Ascending aorta (tissue), 2 donors: ENCODE measurements at regions not wholly inside any gene's neighbourhood (a gene's known extent, or its start where the extent isn't known, plus 50 kb on each side); places are given as distances from the start of the nearest gene placed in this dataset.

Experiments
- DNase-seq, 2 donors: peaks; one replicate each; pipeline ENCODE4 v3.0.0-alpha.2; 2019; ENCODE audit warnings: low spot score in 2 of 2
- H3K27ac ChIP-seq, 2 donors: fragments of 200-600 bp; sonication (generic); one replicate each; pipeline ENCODE4 v1.5.1; 2016 to 2017; ENCODE audit warnings: mild to moderate bottlenecking in 1 of 2
- H3K27me3 ChIP-seq: fragments of 200-600 bp; sonication (generic); one replicate; pipeline ENCODE4 v1.5.1; 2017
- H3K36me3 ChIP-seq, 2 donors: fragments of 200-600 bp; sonication (generic); one replicate each; pipeline ENCODE4 v1.5.1; 2016
- H3K4me1 ChIP-seq, 2 donors: fragments of 200-600 bp; sonication (generic); one replicate each; pipeline ENCODE4 v1.5.1; 2016 to 2017; ENCODE audit warnings: mild to moderate bottlenecking in 1 of 2
- H3K4me3 ChIP-seq, 2 donors: fragments of 200-600 bp; sonication (generic); one replicate each; pipeline ENCODE4 v1.5.1; 2016 to 2017; ENCODE audit warnings: mild to moderate bottlenecking in 1 of 2
- H3K9me3 ChIP-seq, 2 donors: fragments of 200-600 bp; sonication (generic); one replicate each; pipeline ENCODE4 v1.5.1; 2016
- CTCF ChIP-seq, 3 experiments: fragments of 200-600 bp in 2 of 3; fragments of 450-650 bp in 1 of 3; sonication (generic) in 2 of 3; IDR thresholded peaks; one replicate each; pipeline ENCODE4 v1.5.1; 2016 to 2019; ENCODE audit warnings: antibody characterized with exemption in 3 of 3, mild to moderate bottlenecking in 1 of 3, moderate library complexity in 1 of 3
- intact Hi-C: fragments of 100-400 bp; cut with DNase I; formaldehyde crosslinking; loops from one replicate; pipeline ENCODE4 v1.15.1; 2023

- Histone ChIP-seq H3K9me3 (no peaks in the 10 kb centered on the region), H3K4me1 (no peaks in the 10 kb centered on the region), H3K27me3 (no peaks in the 10 kb centered on the region), H3K36me3 (no peaks in the 10 kb centered on the region), H3K27ac (no peak overlapping the region), H3K4me3 (no peak overlapping the region)
- TF ChIP-seq CTCF (IDR thresholded peaks at IDR 0.05), result no peak
- intact Hi-C loops, result no loop called here
- no peak for DNase-seq
These were observed 315.2 kb downstream of the GATA3 start for GRCh38 chr10:8369666-8370065.

GRCh38 chr10:8374334-8374733 is 319.8 kb downstream of the GATA3 start:
- intact Hi-C loops, result no loop called here
- Histone ChIP-seq H3K4me1 (no peaks in the 10 kb centered on the region), H3K27me3 (no peaks in the 10 kb centered on the region), H3K36me3 (no peaks in the 10 kb centered on the region), H3K9me3 (no peaks in the 10 kb centered on the region), H3K4me3 (no peak overlapping the region), H3K27ac (no peak overlapping the region)
- DNase-seq, result no peak
- no peak for TF ChIP-seq CTCF (IDR thresholded peaks at IDR 0.05)

GRCh38 chr10:8375137-8375536 is 320.6 kb downstream of the GATA3 start:
- intact Hi-C loops, result no loop called here

GRCh38 chr10:8378198-8378983 is 323.9 kb downstream of the GATA3 start:
- TF ChIP-seq CTCF (IDR thresholded peaks at IDR 0.05), result no peak

More at GRCh38 chr10:8375137-8375536, 320.6 kb downstream of the GATA3 start:
- Histone ChIP-seq H3K27ac (no peak overlapping the region), H3K36me3 (no peaks in the 10 kb centered on the region), H3K4me3 (no peak overlapping the region), H3K4me1 (no peaks in the 10 kb centered on the region), H3K9me3 (no peaks in the 10 kb centered on the region), H3K27me3 (no peaks in the 10 kb centered on the region)
- no peak for TF ChIP-seq CTCF (IDR thresholded peaks at IDR 0.05)
- DNase-seq, result no peak

GRCh38 chr10:8379906-8380832 is 325.7 kb downstream of the GATA3 start:
- H3K9me3 ChIP-seq, result no peaks in the 10 kb centered on the region
- no peak overlapping the region for H3K4me3 ChIP-seq
- no peak for TF ChIP-seq CTCF (IDR thresholded peaks at IDR 0.05)
- H3K36me3 ChIP-seq, result no peaks in the 10 kb centered on the region
- no peak for DNase-seq
- no peaks in the 10 kb centered on the region for H3K27me3 ChIP-seq
- no peak overlapping the region for H3K27ac ChIP-seq
- H3K4me1 ChIP-seq, result no peaks in the 10 kb centered on the region
- intact Hi-C loops, result no loop called here

More at GRCh38 chr10:8378198-8378983, 323.9 kb downstream of the GATA3 start:
- no peak overlapping the region for H3K4me3 ChIP-seq
- no peaks in the 10 kb centered on the region for H3K36me3 ChIP-seq
- intact Hi-C loops, result no loop called here
- H3K4me1 ChIP-seq, result no peaks in the 10 kb centered on the region
- no peaks in the 10 kb centered on the region for H3K27me3 ChIP-seq
- no peak overlapping the region for H3K27ac ChIP-seq
- H3K9me3 ChIP-seq, result no peaks in the 10 kb centered on the region
- no peak for DNase-seq
